ENCODE measurements at regions not wholly inside any gene's neighbourhood (a gene's known extent, or its start where the extent isn't known, plus 50 kb on each side); places are given as distances from the start of the nearest gene placed in this dataset.

- no peaks in the 10 kb centered on the region for H3K79me1 ChIP-seq (ENCODE audit: insufficient read depth, low read depth, low read length, poor library complexity, severe bottlenecking)
- H2AFZ ChIP-seq (ENCODE audit: low read length) = no peak overlapping the region
- no peaks in the 10 kb centered on the region for H3K79me2 ChIP-seq (ENCODE audit: insufficient read depth, low read length)
- H2AK5ac ChIP-seq (ENCODE audit: insufficient read length, low read length) = no peak overlapping the region
- Mint-ChIP-seq H3K4me3 (no peak overlapping the region), H3K27me3 (ENCODE audit: low read depth) (no peaks in the 10 kb centered on the region; the same call in 1 of the 2 replicates), H3K9me3 (no peaks in the 10 kb centered on the region), H3K4me1 (peaks cover 21 to 27% of the 10 kb centered on the region in 2 experiments), H3K27ac (no peak overlapping the region), H3K36me3 (ENCODE audit: insufficient read depth in 1 of 3, low read depth in 3 of 3) (no peaks in the 10 kb centered on the region)
- no peak overlapping the region for H3K23ac ChIP-seq (ENCODE audit: insufficient read length, low read depth, low read length)
- H2BK20ac ChIP-seq (ENCODE audit: low read depth, low read length, poor library complexity, severe bottlenecking) = no peak overlapping the region
- H4K5ac ChIP-seq (ENCODE audit: insufficient read length, low read depth, low read length) = no peak overlapping the region
- no peak overlapping the region for H2BK12ac ChIP-seq (ENCODE audit: insufficient read length, low read depth, low read length)
- no peak for TF ChIP-seq CTCF (conservative IDR thresholded peaks at IDR 0.05)
- no peak overlapping the region for H4K91ac ChIP-seq (ENCODE audit: insufficient read length, low read depth, low read length)
- H3K18ac ChIP-seq (ENCODE audit: insufficient read length, low read depth, low read length) = no peak overlapping the region
- no peaks in the 10 kb centered on the region for H3K9me3 ChIP-seq (ENCODE audit: control insufficient read depth, low read depth, low read length)
- no peak for DNase-seq
- WGBS (ENCODE audit: extremely low coverage, insufficient read length, low lambda C conversion rate) = no CpG with 5 or more reads among the region's 2 CpGs
- no peak overlapping the region for H3K9ac ChIP-seq (ENCODE audit: extremely low read depth, insufficient read length, low read length)
- H3T11ph ChIP-seq (ENCODE audit: low read length) = no peak overlapping the region
- H2BK5ac ChIP-seq (ENCODE audit: insufficient read length, low read length) = no peak overlapping the region
- H4K8ac ChIP-seq (replicated peaks; ENCODE audit: insufficient read length, low read depth, low read length) = no peak overlapping the region
- no peaks in the 10 kb centered on the region for H3K27me3 ChIP-seq (ENCODE audit: insufficient read depth, low read length)
- no peak overlapping the region for H3K4ac ChIP-seq (ENCODE audit: low read depth, low read length)
- no peak overlapping the region for H2BK120ac ChIP-seq (ENCODE audit: low read depth, low read length, poor library complexity, severe bottlenecking)
- no peaks in the 10 kb centered on the region for H3K4me1 ChIP-seq (ENCODE audit: insufficient read depth, low read length)
- no peak overlapping the region for H2BK15ac ChIP-seq (ENCODE audit: low read depth, low read length)
- no peak overlapping the region for H3K4me2 ChIP-seq (ENCODE audit: insufficient read depth, insufficient read length, low read length)
- H3K14ac ChIP-seq (ENCODE audit: insufficient read depth, low read length) = no peak overlapping the region
- no peaks in the 10 kb centered on the region for H4K20me1 ChIP-seq (ENCODE audit: control insufficient read depth, insufficient read depth, insufficient read length)
- H3K56ac ChIP-seq (ENCODE audit: insufficient read length, low read depth, low read length) = no peak overlapping the region
- H3K23me2 ChIP-seq (ENCODE audit: insufficient read length, low read depth, low read length, poor library complexity, severe bottlenecking) = no peaks in the 10 kb centered on the region
- no peak overlapping the region for H3K27ac ChIP-seq (ENCODE audit: insufficient read length, low read depth, low read length)
Observed at GRCh38 chr11:95675585-95675984, 114.0 kb downstream of the FAM76B start.
